H9 (cell line): ENCODE measurements at regions not wholly inside any gene's neighbourhood (a gene's known extent, or its start where the extent isn't known, plus 50 kb on each side); places are given as distances from the start of the nearest gene placed in this dataset.

Source experiments
- DNase-seq: peaks from one replicate; pipeline ENCODE4 v3.0.0-alpha.2; 2017
- H2AFZ ChIP-seq: one replicate; pipeline ENCODE4 v1.6.1; 2013; ENCODE audit warnings: mild to moderate bottlenecking, low read length, control low read depth, moderate library complexity
- H2AK5ac ChIP-seq: 2 replicates; pipeline ENCODE4 v1.6.1; 2013; ENCODE audit warnings: low read length, control low read depth, mixed read lengths; ENCODE audit not compliant: insufficient read length
- H2BK120ac ChIP-seq: one replicate; pipeline ENCODE4 v1.6.1; 2013; ENCODE audit warnings: low read depth, mild to moderate bottlenecking, low read length, control low read depth, inconsistent platforms; ENCODE audit not compliant: poor library complexity, severe bottlenecking
- H2BK12ac ChIP-seq: 2 replicates; pipeline ENCODE4 v1.6.1; 2013; ENCODE audit warnings: low read length, control low read depth, mixed read lengths, low read depth; ENCODE audit not compliant: insufficient read length
- H2BK15ac ChIP-seq: 2 replicates; pipeline ENCODE4 v1.6.1; 2013; ENCODE audit warnings: low read depth, low read length, control low read depth
- H2BK20ac ChIP-seq: one replicate; pipeline ENCODE4 v1.6.1; 2013; ENCODE audit warnings: low read depth, mild to moderate bottlenecking, low read length, control low read depth, inconsistent platforms; ENCODE audit not compliant: poor library complexity, severe bottlenecking
- H2BK5ac ChIP-seq: 2 replicates; pipeline ENCODE4 v1.6.1; 2013; ENCODE audit warnings: low read length, control low read depth, mixed read lengths; ENCODE audit not compliant: insufficient read length
- H3K14ac ChIP-seq: 2 replicates; pipeline ENCODE4 v1.6.1; 2013; ENCODE audit warnings: low read length, control low read depth; ENCODE audit not compliant: insufficient read depth
- H3K18ac ChIP-seq: 2 replicates; pipeline ENCODE4 v1.6.1; 2013; ENCODE audit warnings: low read depth, mild to moderate bottlenecking, mixed read lengths, low read length, control low read depth; ENCODE audit not compliant: insufficient read length
- H3K23ac ChIP-seq: 2 replicates; pipeline ENCODE4 v1.6.1; 2013; ENCODE audit warnings: low read length, control low read depth, mixed read lengths, low read depth; ENCODE audit not compliant: insufficient read length
- H3K23me2 ChIP-seq: 2 replicates; pipeline ENCODE4 v1.6.1; 2013; ENCODE audit warnings: low read depth, mild to moderate bottlenecking, mixed read lengths, low read length, control low read depth; ENCODE audit not compliant: insufficient read length, poor library complexity, severe bottlenecking
- H3K27ac ChIP-seq: 2 replicates; pipeline ENCODE4 v1.5.1; 2013; ENCODE audit warnings: low read length, control low read depth, mixed read lengths, low read depth; ENCODE audit not compliant: insufficient read length
- H3K27me3 ChIP-seq: 2 replicates; pipeline ENCODE4 v1.6.1; 2013; ENCODE audit warnings: low read length, control low read depth, inconsistent platforms; ENCODE audit not compliant: insufficient read depth
- H3K4ac ChIP-seq: 2 replicates; pipeline ENCODE4 v1.6.1; 2013; ENCODE audit warnings: low read depth, mild to moderate bottlenecking, control low read depth, inconsistent platforms, low read length, moderate library complexity
- H3K4me1 ChIP-seq: 2 replicates; pipeline ENCODE4 v1.6.1; 2013; ENCODE audit warnings: low read length, control low read depth, inconsistent platforms; ENCODE audit not compliant: insufficient read depth
- H3K4me2 ChIP-seq: 2 replicates; pipeline ENCODE4 v1.6.1; 2013; ENCODE audit warnings: low read length, control low read depth, mixed read lengths; ENCODE audit not compliant: insufficient read length, insufficient read depth
- H3K56ac ChIP-seq: 2 replicates; pipeline ENCODE4 v1.6.1; 2013; ENCODE audit warnings: low read depth, mild to moderate bottlenecking, mixed read lengths, low read length, control low read depth; ENCODE audit not compliant: insufficient read length
- H3K79me1 ChIP-seq: 2 replicates; pipeline ENCODE4 v1.6.1; 2013; ENCODE audit warnings: low read depth, mild to moderate bottlenecking, moderate library complexity, low read length, control low read depth, inconsistent platforms; ENCODE audit not compliant: insufficient read depth, poor library complexity, severe bottlenecking
- H3K79me2 ChIP-seq: 2 replicates; pipeline ENCODE4 v1.6.1; 2013; ENCODE audit warnings: low read length, control low read depth, inconsistent platforms; ENCODE audit not compliant: insufficient read depth
- H3K9ac ChIP-seq: 2 replicates; pipeline ENCODE4 v1.6.1; 2013; ENCODE audit warnings: low read length, control low read depth, mixed read lengths; ENCODE audit not compliant: insufficient read length; ENCODE audit errors: extremely low read depth
- H3K9me3 ChIP-seq: one replicate; pipeline ENCODE4 v1.6.1; 2013; ENCODE audit warnings: low read depth, low read length, inconsistent platforms; ENCODE audit not compliant: control insufficient read depth
- H3T11ph ChIP-seq: one replicate; pipeline ENCODE4 v1.6.1; 2013; ENCODE audit warnings: mild to moderate bottlenecking, low read length, control low read depth, inconsistent platforms
- H4K20me1 ChIP-seq: one replicate; pipeline ENCODE4 v1.6.1; 2013; ENCODE audit not compliant: control insufficient read depth, insufficient read length, insufficient read depth
- H4K5ac ChIP-seq: 2 replicates; pipeline ENCODE4 v1.6.1; 2013; ENCODE audit warnings: low read depth, mild to moderate bottlenecking, mixed read lengths, low read length, control low read depth; ENCODE audit not compliant: insufficient read length
- H4K8ac ChIP-seq: replicated peaks from 2 replicates; pipeline ENCODE4 v1.6.1; 2013; ENCODE audit warnings: low read length, control low read depth, mixed read lengths, low read depth; ENCODE audit not compliant: insufficient read length
- H4K91ac ChIP-seq: 2 replicates; pipeline ENCODE4 v1.6.1; 2013; ENCODE audit warnings: low read depth, mild to moderate bottlenecking, moderate library complexity, mixed read lengths, low read length, control low read depth; ENCODE audit not compliant: insufficient read length
- H3K27ac Mint-ChIP-seq, 3 experiments: 2 replicates in 2 of 3; 3 replicates in 1 of 3; pipeline ENCODE4 v1.8.0; 2020 to 2021; ENCODE audit warnings: mixed read lengths in 3 of 3, mild to moderate bottlenecking in 1 of 3, moderate library complexity in 1 of 3
- H3K27me3 Mint-ChIP-seq: 2 replicates; pipeline ENCODE4 v1.8.0; 2021; ENCODE audit warnings: low read depth, mild to moderate bottlenecking, moderate library complexity, mixed read lengths
- H3K36me3 Mint-ChIP-seq, 3 experiments: 2 replicates in 2 of 3; 3 replicates in 1 of 3; pipeline ENCODE4 v1.8.0; 2020 to 2021; ENCODE audit warnings: low read depth in 3 of 3, mixed read lengths in 3 of 3; ENCODE audit not compliant: insufficient read depth in 1 of 3
- H3K4me1 Mint-ChIP-seq, 2 experiments: 2 replicates each; pipeline ENCODE4 v1.8.0; 2020; ENCODE audit warnings: mixed read lengths in 2 of 2
- H3K4me3 Mint-ChIP-seq, 2 experiments: 2 replicates in 1 of 2; 3 replicates in 1 of 2; pipeline ENCODE4 v1.8.0; 2020 to 2021; ENCODE audit warnings: mild to moderate bottlenecking in 2 of 2, mixed read lengths in 2 of 2, moderate library complexity in 1 of 2
- H3K9me3 Mint-ChIP-seq, 2 experiments: 2 replicates in 1 of 2; 3 replicates in 1 of 2; pipeline ENCODE4 v1.8.0; 2020; ENCODE audit warnings: mild to moderate bottlenecking in 2 of 2, mixed read lengths in 2 of 2, moderate library complexity in 1 of 2
- WGBS: extraction: QIAGEN DNeasy Blood & Tissue Kit; methylation state at CpG from one replicate; pipeline ENCODE4 v1.1.7; 2013; ENCODE audit warnings: missing lambda C conversion rate, low lambda C conversion rate, mixed read lengths; ENCODE audit not compliant: insufficient read length; ENCODE audit errors: extremely low coverage; 5-methylcytosine and 5-hydroxymethylcytosine counted together
- TF ChIP-seq, protein P1 (sequence below): fragments of 200-600 bp; sonication (generic); conservative IDR thresholded peaks from 3 replicates; pipeline ENCODE4 v1.8.0; 2021; ENCODE audit warnings: antibody characterized with exemption, mild to moderate bottlenecking

DNA sequence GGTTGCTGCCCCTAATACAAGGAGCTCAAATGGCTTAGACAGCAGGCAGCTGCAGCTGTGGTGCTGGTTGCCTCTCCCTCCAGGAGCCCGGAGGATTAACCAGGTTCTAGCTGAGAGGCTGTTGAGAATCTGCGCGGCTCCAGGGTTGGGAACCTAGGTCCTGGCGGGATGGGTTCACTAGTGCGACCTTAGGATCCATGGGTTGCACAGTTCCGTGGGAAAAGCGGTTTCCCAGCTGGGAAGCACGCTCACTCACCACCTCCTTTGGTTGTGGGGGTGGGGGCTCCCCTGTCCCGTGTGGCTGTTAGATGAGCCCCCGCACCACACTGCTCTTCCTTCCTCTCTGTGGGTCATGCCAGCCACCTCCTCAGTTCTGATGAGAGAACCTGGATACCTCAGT, 375.1 kb upstream of the ARRDC4 start:
- H3K27me3 Mint-ChIP-seq = no peaks in the 10 kb centered on the region
- H3K27ac Mint-ChIP-seq = peak overlapping the region in 1 of 3 experiments; percentile 52; a peak in 1 of 7 replicates
- H3K23me2 ChIP-seq = no peaks in the 10 kb centered on the region
- no peak overlapping the region for H3K14ac ChIP-seq
- H3K27ac ChIP-seq = no peak overlapping the region
- no peak overlapping the region for H3K9ac ChIP-seq
- H3K23ac ChIP-seq = no peak overlapping the region
- no peak overlapping the region for H4K91ac ChIP-seq
- no peak overlapping the region for H2BK15ac ChIP-seq
- no peaks in the 10 kb centered on the region for H3K79me2 ChIP-seq
- H2BK12ac ChIP-seq = no peak overlapping the region
- no peak overlapping the region for H3K56ac ChIP-seq
- peaks cover 3 to 7% of the 10 kb centered on the region in 2 experiments; a peak in 4 of 5 replicates for H3K9me3 Mint-ChIP-seq
- H3K4ac ChIP-seq = no peak overlapping the region
- TF ChIP-seq, protein P1, sequence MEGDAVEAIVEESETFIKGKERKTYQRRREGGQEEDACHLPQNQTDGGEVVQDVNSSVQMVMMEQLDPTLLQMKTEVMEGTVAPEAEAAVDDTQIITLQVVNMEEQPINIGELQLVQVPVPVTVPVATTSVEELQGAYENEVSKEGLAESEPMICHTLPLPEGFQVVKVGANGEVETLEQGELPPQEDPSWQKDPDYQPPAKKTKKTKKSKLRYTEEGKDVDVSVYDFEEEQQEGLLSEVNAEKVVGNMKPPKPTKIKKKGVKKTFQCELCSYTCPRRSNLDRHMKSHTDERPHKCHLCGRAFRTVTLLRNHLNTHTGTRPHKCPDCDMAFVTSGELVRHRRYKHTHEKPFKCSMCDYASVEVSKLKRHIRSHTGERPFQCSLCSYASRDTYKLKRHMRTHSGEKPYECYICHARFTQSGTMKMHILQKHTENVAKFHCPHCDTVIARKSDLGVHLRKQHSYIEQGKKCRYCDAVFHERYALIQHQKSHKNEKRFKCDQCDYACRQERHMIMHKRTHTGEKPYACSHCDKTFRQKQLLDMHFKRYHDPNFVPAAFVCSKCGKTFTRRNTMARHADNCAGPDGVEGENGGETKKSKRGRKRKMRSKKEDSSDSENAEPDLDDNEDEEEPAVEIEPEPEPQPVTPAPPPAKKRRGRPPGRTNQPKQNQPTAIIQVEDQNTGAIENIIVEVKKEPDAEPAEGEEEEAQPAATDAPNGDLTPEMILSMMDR = no peak
- no peak overlapping the region for H4K5ac ChIP-seq
- no peak for DNase-seq
- no peak overlapping the region for H4K8ac ChIP-seq
- H3K4me2 ChIP-seq = no peak overlapping the region
- no peaks in the 10 kb centered on the region for H4K20me1 ChIP-seq
- H3K4me1 Mint-ChIP-seq = no peaks in the 10 kb centered on the region
- H3K18ac ChIP-seq = no peak overlapping the region
- WGBS = no CpG with 5 or more reads among the region's 10 CpGs
- no peak overlapping the region for H2BK5ac ChIP-seq
- no peaks in the 10 kb centered on the region for H3K79me1 ChIP-seq
- H2AK5ac ChIP-seq = no peak overlapping the region
- H3K4me3 Mint-ChIP-seq = no peak overlapping the region; a peak in 1 of 5 replicates
- peaks cover 0 to 2% (median 0%) of the 10 kb centered on the region in 3 experiments; a peak in 1 of 7 replicates for H3K36me3 Mint-ChIP-seq
- H3K4me1 ChIP-seq = no peaks in the 10 kb centered on the region
- no peak overlapping the region for H2BK20ac ChIP-seq
- H2BK120ac ChIP-seq = no peak overlapping the region
- no peak overlapping the region for H2AFZ ChIP-seq
- no peaks in the 10 kb centered on the region for H3K27me3 ChIP-seq
- H3T11ph ChIP-seq = no peak overlapping the region
- no peaks in the 10 kb centered on the region for H3K9me3 ChIP-seq
